Sigmoid colon (tissue), 4 donors: ENCODE measurements at regions not wholly inside any gene's neighbourhood (a gene's known extent, or its start where the extent isn't known, plus 50 kb on each side); places are given as distances from the start of the nearest gene placed in this dataset.

ENCODE experiments used
- CTCF ChIP-seq, 4 experiments: fragments of 450-650 bp in 3 of 4; fragments of 200-600 bp in 1 of 4; IDR thresholded peaks; one replicate each; pipeline ENCODE4 v1.5.1; 2016 to 2019; ENCODE audit warnings: antibody characterized with exemption in 4 of 4, mild to moderate bottlenecking in 3 of 4, moderate library complexity in 2 of 4
- EP300 ChIP-seq, 4 donors: sonication (generic); formaldehyde crosslinking; IDR thresholded peaks; one replicate each; pipeline ENCODE4 v1.6.1; 2017; ENCODE audit warnings: antibody characterized with exemption in 4 of 4
- POLR2A ChIP-seq, 2 donors: fragments of 450-650 bp; IDR thresholded peaks; one replicate each; pipeline ENCODE4 v1.6.1; 2016; ENCODE audit warnings: antibody characterized with exemption in 2 of 2, mild to moderate bottlenecking in 2 of 2, moderate library complexity in 2 of 2
- POLR2AphosphoS5 ChIP-seq, 4 donors: sonication (generic); formaldehyde crosslinking; IDR thresholded peaks; one replicate each; pipeline ENCODE4 v1.6.1; 2017; ENCODE audit warnings: antibody characterized with exemption in 4 of 4

GRCh38 chr2:162888652-162889051 lies 50.1 kb upstream of the KCNH7 start:
- TF ChIP-seq EP300 (IDR thresholded peaks at IDR 0.05) (no peak), CTCF (IDR thresholded peaks at IDR 0.05) (no peak), POLR2AphosphoS5 (IDR thresholded peaks at IDR 0.05) (no peak), POLR2A (IDR thresholded peaks at IDR 0.05) (no peak)
